ENCODE measurements at regions not wholly inside any gene's neighbourhood (a gene's known extent, or its start where the extent isn't known, plus 50 kb on each side); places are given as distances from the start of the nearest gene placed in this dataset.

- no peak for DNase-seq
Observed at GRCh38 chr1:234929369-234929768, 199.3 kb downstream of the TOMM20 start.

GRCh38 chr1:234928642-234929041, 200.0 kb downstream of the TOMM20 start:
- DNase-seq: no peak

GRCh38 chr1:234927971-234928640, 200.5 kb downstream of the TOMM20 start:
- no peak for DNase-seq

GRCh38 chr1:234927312-234927970, 201.2 kb downstream of the TOMM20 start:
- no peak for DNase-seq

- DNase-seq: no peak
Observed at GRCh38 chr1:234926559-234927311, 201.9 kb downstream of the TOMM20 start.

- no peak for DNase-seq
Observed at GRCh38 chr1:234926264-234926558, 202.4 kb downstream of the TOMM20 start.

GRCh38 chr1:234925440-234926263, 203.0 kb downstream of the TOMM20 start:
- no peak for DNase-seq

GRCh38 chr1:234924450-234925355, 203.9 kb downstream of the TOMM20 start:
- no peak for DNase-seq

GRCh38 chr1:234923626-234924025, 205.0 kb downstream of the TOMM20 start:
- no peak for DNase-seq

- no peak for DNase-seq
Observed at GRCh38 chr1:234922987-234923386, 205.7 kb downstream of the TOMM20 start.

GRCh38 chr1:234921266-234922062, 207.2 kb downstream of the TOMM20 start:
- no peak for DNase-seq

GRCh38 chr1:234920843-234921140, 207.8 kb downstream of the TOMM20 start:
- DNase-seq: no peak

GRCh38 chr1:234920136-234920842, 208.3 kb downstream of the TOMM20 start:
- no peak for DNase-seq

- DNase-seq: no peak
Observed at GRCh38 chr1:234918961-234919761, 209.5 kb downstream of the TOMM20 start.

GRCh38 chr1:234918181-234918841, 210.3 kb downstream of the TOMM20 start:
- DNase-seq: no peak

- no peak for DNase-seq
Observed at GRCh38 chr1:234917495-234918180, 211.0 kb downstream of the TOMM20 start.

GRCh38 chr1:234916840-234917239, 211.8 kb downstream of the TOMM20 start:
- DNase-seq: no peak

GRCh38 chr1:234915924-234916675, 212.5 kb downstream of the TOMM20 start:
- DNase-seq: no peak

Data from effector CD8-positive, alpha-beta T cell (primary cell).